H9 (cell line): ENCODE measurements at regions not wholly inside any gene's neighbourhood (a gene's known extent, or its start where the extent isn't known, plus 50 kb on each side); places are given as distances from the start of the nearest gene placed in this dataset.
A peak's percentile ranks its signal among the peaks of the same experiment; 100 is the strongest.

Experiments
- DNase-seq: peaks from one replicate; pipeline ENCODE4 v3.0.0-alpha.2; 2017
- H2AFZ ChIP-seq: one replicate; pipeline ENCODE4 v1.6.1; 2013; ENCODE audit warnings: mild to moderate bottlenecking, low read length, control low read depth, moderate library complexity
- H2AK5ac ChIP-seq: 2 replicates; pipeline ENCODE4 v1.6.1; 2013; ENCODE audit warnings: low read length, control low read depth, mixed read lengths; ENCODE audit not compliant: insufficient read length
- H2BK120ac ChIP-seq: one replicate; pipeline ENCODE4 v1.6.1; 2013; ENCODE audit warnings: low read depth, mild to moderate bottlenecking, low read length, control low read depth, inconsistent platforms; ENCODE audit not compliant: poor library complexity, severe bottlenecking
- H2BK12ac ChIP-seq: 2 replicates; pipeline ENCODE4 v1.6.1; 2013; ENCODE audit warnings: low read length, control low read depth, mixed read lengths, low read depth; ENCODE audit not compliant: insufficient read length
- H2BK15ac ChIP-seq: 2 replicates; pipeline ENCODE4 v1.6.1; 2013; ENCODE audit warnings: low read depth, low read length, control low read depth
- H2BK20ac ChIP-seq: one replicate; pipeline ENCODE4 v1.6.1; 2013; ENCODE audit warnings: low read depth, mild to moderate bottlenecking, low read length, control low read depth, inconsistent platforms; ENCODE audit not compliant: poor library complexity, severe bottlenecking
- H2BK5ac ChIP-seq: 2 replicates; pipeline ENCODE4 v1.6.1; 2013; ENCODE audit warnings: low read length, control low read depth, mixed read lengths; ENCODE audit not compliant: insufficient read length
- H3K14ac ChIP-seq: 2 replicates; pipeline ENCODE4 v1.6.1; 2013; ENCODE audit warnings: low read length, control low read depth; ENCODE audit not compliant: insufficient read depth
- H3K18ac ChIP-seq: 2 replicates; pipeline ENCODE4 v1.6.1; 2013; ENCODE audit warnings: low read depth, mild to moderate bottlenecking, mixed read lengths, low read length, control low read depth; ENCODE audit not compliant: insufficient read length
- H3K23ac ChIP-seq: 2 replicates; pipeline ENCODE4 v1.6.1; 2013; ENCODE audit warnings: low read length, control low read depth, mixed read lengths, low read depth; ENCODE audit not compliant: insufficient read length
- H3K23me2 ChIP-seq: 2 replicates; pipeline ENCODE4 v1.6.1; 2013; ENCODE audit warnings: low read depth, mild to moderate bottlenecking, mixed read lengths, low read length, control low read depth; ENCODE audit not compliant: insufficient read length, poor library complexity, severe bottlenecking
- H3K27ac ChIP-seq: 2 replicates; pipeline ENCODE4 v1.5.1; 2013; ENCODE audit warnings: low read length, control low read depth, mixed read lengths, low read depth; ENCODE audit not compliant: insufficient read length
- H3K27me3 ChIP-seq: 2 replicates; pipeline ENCODE4 v1.6.1; 2013; ENCODE audit warnings: low read length, control low read depth, inconsistent platforms; ENCODE audit not compliant: insufficient read depth
- H3K4ac ChIP-seq: 2 replicates; pipeline ENCODE4 v1.6.1; 2013; ENCODE audit warnings: low read depth, mild to moderate bottlenecking, control low read depth, inconsistent platforms, low read length, moderate library complexity
- H3K4me1 ChIP-seq: 2 replicates; pipeline ENCODE4 v1.6.1; 2013; ENCODE audit warnings: low read length, control low read depth, inconsistent platforms; ENCODE audit not compliant: insufficient read depth
- H3K4me2 ChIP-seq: 2 replicates; pipeline ENCODE4 v1.6.1; 2013; ENCODE audit warnings: low read length, control low read depth, mixed read lengths; ENCODE audit not compliant: insufficient read length, insufficient read depth
- H3K56ac ChIP-seq: 2 replicates; pipeline ENCODE4 v1.6.1; 2013; ENCODE audit warnings: low read depth, mild to moderate bottlenecking, mixed read lengths, low read length, control low read depth; ENCODE audit not compliant: insufficient read length
- H3K79me1 ChIP-seq: 2 replicates; pipeline ENCODE4 v1.6.1; 2013; ENCODE audit warnings: low read depth, mild to moderate bottlenecking, moderate library complexity, low read length, control low read depth, inconsistent platforms; ENCODE audit not compliant: insufficient read depth, poor library complexity, severe bottlenecking
- H3K79me2 ChIP-seq: 2 replicates; pipeline ENCODE4 v1.6.1; 2013; ENCODE audit warnings: low read length, control low read depth, inconsistent platforms; ENCODE audit not compliant: insufficient read depth
- H3K9ac ChIP-seq: 2 replicates; pipeline ENCODE4 v1.6.1; 2013; ENCODE audit warnings: low read length, control low read depth, mixed read lengths; ENCODE audit not compliant: insufficient read length; ENCODE audit errors: extremely low read depth
- H3K9me3 ChIP-seq: one replicate; pipeline ENCODE4 v1.6.1; 2013; ENCODE audit warnings: low read depth, low read length, inconsistent platforms; ENCODE audit not compliant: control insufficient read depth
- H3T11ph ChIP-seq: one replicate; pipeline ENCODE4 v1.6.1; 2013; ENCODE audit warnings: mild to moderate bottlenecking, low read length, control low read depth, inconsistent platforms
- H4K20me1 ChIP-seq: one replicate; pipeline ENCODE4 v1.6.1; 2013; ENCODE audit not compliant: control insufficient read depth, insufficient read length, insufficient read depth
- H4K5ac ChIP-seq: 2 replicates; pipeline ENCODE4 v1.6.1; 2013; ENCODE audit warnings: low read depth, mild to moderate bottlenecking, mixed read lengths, low read length, control low read depth; ENCODE audit not compliant: insufficient read length
- H4K8ac ChIP-seq: replicated peaks from 2 replicates; pipeline ENCODE4 v1.6.1; 2013; ENCODE audit warnings: low read length, control low read depth, mixed read lengths, low read depth; ENCODE audit not compliant: insufficient read length
- H4K91ac ChIP-seq: 2 replicates; pipeline ENCODE4 v1.6.1; 2013; ENCODE audit warnings: low read depth, mild to moderate bottlenecking, moderate library complexity, mixed read lengths, low read length, control low read depth; ENCODE audit not compliant: insufficient read length
- H3K27ac Mint-ChIP-seq, 3 experiments: 2 replicates in 2 of 3; 3 replicates in 1 of 3; pipeline ENCODE4 v1.8.0; 2020 to 2021; ENCODE audit warnings: mixed read lengths in 3 of 3, mild to moderate bottlenecking in 1 of 3, moderate library complexity in 1 of 3
- H3K27me3 Mint-ChIP-seq: 2 replicates; pipeline ENCODE4 v1.8.0; 2021; ENCODE audit warnings: low read depth, mild to moderate bottlenecking, moderate library complexity, mixed read lengths
- H3K36me3 Mint-ChIP-seq, 3 experiments: 2 replicates in 2 of 3; 3 replicates in 1 of 3; pipeline ENCODE4 v1.8.0; 2020 to 2021; ENCODE audit warnings: low read depth in 3 of 3, mixed read lengths in 3 of 3; ENCODE audit not compliant: insufficient read depth in 1 of 3
- H3K4me1 Mint-ChIP-seq, 2 experiments: 2 replicates each; pipeline ENCODE4 v1.8.0; 2020; ENCODE audit warnings: mixed read lengths in 2 of 2
- H3K4me3 Mint-ChIP-seq, 2 experiments: 2 replicates in 1 of 2; 3 replicates in 1 of 2; pipeline ENCODE4 v1.8.0; 2020 to 2021; ENCODE audit warnings: mild to moderate bottlenecking in 2 of 2, mixed read lengths in 2 of 2, moderate library complexity in 1 of 2
- H3K9me3 Mint-ChIP-seq, 2 experiments: 2 replicates in 1 of 2; 3 replicates in 1 of 2; pipeline ENCODE4 v1.8.0; 2020; ENCODE audit warnings: mild to moderate bottlenecking in 2 of 2, mixed read lengths in 2 of 2, moderate library complexity in 1 of 2
- WGBS: extraction: QIAGEN DNeasy Blood & Tissue Kit; methylation state at CpG from one replicate; pipeline ENCODE4 v1.1.7; 2013; ENCODE audit warnings: missing lambda C conversion rate, low lambda C conversion rate, mixed read lengths; ENCODE audit not compliant: insufficient read length; ENCODE audit errors: extremely low coverage; 5-methylcytosine and 5-hydroxymethylcytosine counted together
- TF ChIP-seq, protein P1 (sequence below): fragments of 200-600 bp; sonication (generic); conservative IDR thresholded peaks from 3 replicates; pipeline ENCODE4 v1.8.0; 2021; ENCODE audit warnings: antibody characterized with exemption, mild to moderate bottlenecking

DNA sequence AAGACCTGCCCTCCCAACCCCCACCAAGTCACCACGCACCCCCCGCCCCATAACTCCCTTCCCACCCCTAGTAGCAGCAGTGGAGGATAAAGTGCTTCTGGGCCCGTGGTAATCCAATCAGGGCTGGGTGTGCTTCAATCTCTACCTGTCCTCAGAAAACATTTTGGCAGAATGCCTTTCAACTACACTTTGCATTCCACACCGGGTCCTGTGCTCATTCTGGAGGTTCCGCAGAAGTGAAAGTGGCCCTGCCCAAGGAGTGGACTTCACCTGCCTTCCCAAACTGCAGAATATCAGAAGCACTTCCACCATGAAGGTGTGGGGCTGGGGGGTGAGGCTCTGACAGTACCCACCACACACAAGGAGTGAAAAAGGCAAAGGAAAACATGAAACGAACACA is 322.3 kb downstream of the DHX15 start:
- TF ChIP-seq, protein P1, sequence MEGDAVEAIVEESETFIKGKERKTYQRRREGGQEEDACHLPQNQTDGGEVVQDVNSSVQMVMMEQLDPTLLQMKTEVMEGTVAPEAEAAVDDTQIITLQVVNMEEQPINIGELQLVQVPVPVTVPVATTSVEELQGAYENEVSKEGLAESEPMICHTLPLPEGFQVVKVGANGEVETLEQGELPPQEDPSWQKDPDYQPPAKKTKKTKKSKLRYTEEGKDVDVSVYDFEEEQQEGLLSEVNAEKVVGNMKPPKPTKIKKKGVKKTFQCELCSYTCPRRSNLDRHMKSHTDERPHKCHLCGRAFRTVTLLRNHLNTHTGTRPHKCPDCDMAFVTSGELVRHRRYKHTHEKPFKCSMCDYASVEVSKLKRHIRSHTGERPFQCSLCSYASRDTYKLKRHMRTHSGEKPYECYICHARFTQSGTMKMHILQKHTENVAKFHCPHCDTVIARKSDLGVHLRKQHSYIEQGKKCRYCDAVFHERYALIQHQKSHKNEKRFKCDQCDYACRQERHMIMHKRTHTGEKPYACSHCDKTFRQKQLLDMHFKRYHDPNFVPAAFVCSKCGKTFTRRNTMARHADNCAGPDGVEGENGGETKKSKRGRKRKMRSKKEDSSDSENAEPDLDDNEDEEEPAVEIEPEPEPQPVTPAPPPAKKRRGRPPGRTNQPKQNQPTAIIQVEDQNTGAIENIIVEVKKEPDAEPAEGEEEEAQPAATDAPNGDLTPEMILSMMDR: no peak
- Histone ChIP-seq H3K56ac (no peak overlapping the region), H3K23me2 (no peaks in the 10 kb centered on the region), H2BK20ac (no peak overlapping the region), H3K27ac (no peak overlapping the region), H2AK5ac (no peak overlapping the region), H4K8ac (no peak overlapping the region), H2AFZ (no peak overlapping the region), H3K79me1 (no peaks in the 10 kb centered on the region), H3K14ac (no peak overlapping the region), H2BK5ac (no peak overlapping the region), H3K79me2 (no peaks in the 10 kb centered on the region), H3K18ac (no peak overlapping the region), H3K9me3 (no peaks in the 10 kb centered on the region), H2BK12ac (peak overlapping the region; percentile 71), H3K23ac (no peak overlapping the region), H3K27me3 (no peaks in the 10 kb centered on the region), H4K20me1 (no peaks in the 10 kb centered on the region), H2BK15ac (no peak overlapping the region), H2BK120ac (no peak overlapping the region), H3K9ac (no peak overlapping the region), H3K4me1 (peaks cover 12% of the 10 kb centered on the region; the same call in 1 of the 2 replicates), H3T11ph (no peak overlapping the region), H4K5ac (no peak overlapping the region), H3K4ac (no peak overlapping the region), H4K91ac (no peak overlapping the region), H3K4me2 (no peak overlapping the region)
- H3K4me1 Mint-ChIP-seq: peaks cover 44 to 46% of the 10 kb centered on the region in 2 experiments
- no peaks in the 10 kb centered on the region for H3K27me3 Mint-ChIP-seq
- H3K27ac Mint-ChIP-seq: peak overlapping the region in 2 of 3 experiments; percentile 44 to 58; a peak in 2 of 7 replicates
- H3K36me3 Mint-ChIP-seq: no peaks in the 10 kb centered on the region
- DNase-seq: no peak
- no peak overlapping the region for H3K4me3 Mint-ChIP-seq
- no CpG with 5 or more reads among the region's 6 CpGs for WGBS
- H3K9me3 Mint-ChIP-seq: peaks cover 0 to 2% of the 10 kb centered on the region in 2 experiments; a peak in 2 of 5 replicates
